GM21717 (cell line): ENCODE measurements at regions not wholly inside any gene's neighbourhood (a gene's known extent, or its start where the extent isn't known, plus 50 kb on each side); places are given as distances from the start of the nearest gene placed in this dataset.

Experiments used
- ATAC-seq: cut with Tn5 transposase; IDR thresholded peaks from one replicate; pipeline ENCODE4 v1.9.1; 2021; ENCODE audit warnings: mild to moderate bottlenecking, moderate library complexity; ENCODE audit not compliant: unreplicated experiment

DNA sequence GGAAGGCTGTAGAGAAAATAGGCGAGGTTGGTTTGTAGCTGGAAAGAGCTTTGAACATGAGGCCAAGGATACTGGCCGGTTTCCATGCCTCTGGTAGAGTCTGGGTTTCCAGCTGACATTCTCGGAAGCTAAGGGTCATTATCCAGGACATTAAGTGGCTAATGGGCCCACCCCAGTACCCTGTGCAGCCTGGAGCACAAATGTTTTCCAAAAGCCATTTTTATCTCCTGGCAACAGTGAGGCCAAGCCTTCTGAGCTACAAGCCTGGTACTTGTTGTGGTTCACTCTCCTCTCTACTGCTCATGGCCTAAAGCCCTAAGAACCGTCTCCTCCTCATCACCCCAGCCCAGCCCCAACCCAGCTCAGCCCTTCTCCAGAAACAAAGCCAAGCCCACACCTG is 122.9 kb downstream of the DMRTA2 start:
- no peak for ATAC-seq

DNA sequence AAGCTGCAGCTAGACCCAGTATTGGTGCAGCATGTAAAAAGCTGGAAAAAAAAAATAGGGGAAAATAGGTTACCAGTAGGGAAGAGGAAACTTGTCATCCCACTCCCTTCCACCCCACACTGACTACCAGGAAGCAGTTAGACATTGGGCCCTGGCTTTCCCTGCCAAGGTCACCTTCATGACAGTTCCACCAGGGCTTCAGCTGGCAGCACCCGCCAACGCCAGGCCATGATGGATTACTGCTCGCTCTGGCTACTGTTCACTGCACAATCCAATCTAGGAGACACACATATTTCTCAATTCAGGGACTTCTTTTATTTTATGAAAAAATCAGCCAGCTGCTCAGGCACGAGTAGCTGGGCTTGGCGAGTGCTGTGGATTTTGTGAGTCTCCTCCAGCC is 127.7 kb downstream of the DMRTA2 start:
- ATAC-seq: no peak

DNA sequence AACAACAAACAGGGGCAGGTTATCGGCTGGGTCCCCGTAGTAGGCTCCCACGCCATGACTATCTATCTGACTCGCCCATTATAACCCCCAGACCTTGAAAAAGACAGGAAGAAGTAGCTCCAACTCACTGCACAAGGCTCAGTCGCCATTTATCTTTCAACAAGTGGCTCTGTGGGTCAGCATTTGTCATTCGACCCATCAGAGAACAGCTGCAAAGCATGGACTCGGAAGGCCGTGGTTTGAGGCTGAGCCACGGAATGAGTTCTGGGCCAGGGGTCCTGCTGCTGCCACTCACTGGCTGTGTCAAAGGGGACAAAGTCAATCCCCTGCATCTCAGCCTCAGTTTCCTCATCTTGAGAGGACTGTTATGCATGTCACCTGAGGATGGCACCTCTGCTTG is 131.0 kb downstream of the DMRTA2 start:
- ATAC-seq: no peak

DNA sequence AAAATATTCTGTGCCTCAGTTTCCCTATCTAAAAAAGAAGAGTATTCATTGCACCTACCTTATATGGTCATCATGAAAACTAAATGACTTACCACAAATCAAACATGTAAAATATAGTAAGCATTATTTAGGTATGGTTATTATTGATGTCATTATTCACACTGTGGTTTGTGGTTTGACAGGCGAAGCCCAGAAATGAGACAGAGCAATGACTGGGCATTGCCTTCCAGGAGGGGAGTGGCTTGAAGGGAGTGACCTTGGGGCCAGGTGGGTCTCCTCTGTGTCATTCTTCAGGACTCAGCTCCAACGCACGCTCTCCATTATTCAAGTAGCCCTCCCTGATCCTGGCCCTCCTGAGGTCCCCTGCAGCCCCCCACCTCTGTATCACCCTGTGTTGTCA is 133.7 kb downstream of the DMRTA2 start:
- ATAC-seq: no peak

DNA sequence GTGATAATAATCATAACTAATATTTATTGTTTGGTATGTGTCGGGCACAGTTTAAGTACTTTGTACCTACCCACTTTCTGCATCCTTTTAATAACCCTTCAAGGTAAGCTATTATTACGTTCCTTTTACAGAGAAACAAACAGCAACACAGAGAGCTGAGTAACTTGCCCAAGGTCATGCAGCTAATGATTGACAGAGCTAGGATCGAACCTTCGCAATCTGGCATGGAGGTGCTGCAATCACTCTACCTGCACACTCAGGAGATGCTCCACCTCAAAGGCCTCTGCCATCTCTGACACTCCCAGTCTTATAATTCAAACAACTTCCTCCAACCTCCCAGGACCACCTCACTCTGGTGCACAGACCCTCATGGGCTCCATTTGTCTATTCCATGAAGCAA is 137.2 kb downstream of the DMRTA2 start:
- ATAC-seq: no peak

DNA sequence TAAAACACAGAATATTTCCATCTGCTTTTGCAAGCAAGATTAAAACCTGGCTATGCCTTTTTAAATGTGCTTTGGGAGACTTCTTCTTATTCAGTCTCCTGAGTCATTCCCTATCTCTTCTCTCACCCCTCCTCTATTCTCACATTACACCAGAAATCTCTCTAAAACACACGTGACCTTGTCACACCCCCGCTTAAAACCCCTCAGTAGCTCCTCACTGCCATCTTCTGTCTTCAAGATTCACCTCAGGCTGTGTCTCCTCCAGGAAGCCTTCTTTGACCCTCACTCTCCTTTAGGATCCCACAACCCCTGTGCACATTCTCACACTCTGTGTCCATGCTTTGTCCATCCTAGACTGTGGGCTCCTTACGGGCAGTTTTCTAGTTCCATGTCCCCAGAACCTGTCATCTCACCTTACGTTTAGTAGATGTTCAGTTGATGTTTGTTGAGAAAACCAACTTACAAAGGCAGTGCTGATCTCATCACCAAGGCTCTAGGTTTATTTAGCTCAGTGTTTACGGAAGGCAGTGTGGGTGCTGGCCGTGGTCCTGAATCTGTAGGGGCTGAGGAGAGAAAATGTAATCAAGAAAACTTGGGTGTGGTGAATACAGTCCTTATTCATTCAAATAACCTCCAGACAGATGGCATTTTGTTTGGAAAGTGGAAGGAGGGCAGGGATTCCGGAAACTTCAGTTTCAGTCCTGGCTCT is 143.5 kb downstream of the DMRTA2 start:
- ATAC-seq: no peak

DNA sequence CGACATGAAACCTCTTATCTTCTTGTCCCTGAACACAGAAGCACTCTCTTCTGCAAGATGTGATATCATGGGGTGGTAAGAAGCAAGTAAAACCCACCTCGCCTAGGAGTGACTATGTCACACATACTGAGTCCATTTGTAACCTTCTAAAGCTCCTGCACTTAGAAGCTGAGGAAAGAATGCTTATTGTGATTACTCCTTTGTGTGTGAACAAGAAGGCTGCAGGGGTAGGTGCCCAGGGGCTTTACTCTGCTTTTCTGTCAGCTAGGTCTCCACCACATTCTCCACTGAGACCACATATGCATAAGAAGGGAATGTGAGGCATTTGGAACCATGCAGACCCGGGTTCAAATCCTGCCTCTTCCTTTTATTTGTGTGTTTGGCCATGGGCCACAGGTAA is 144.3 kb downstream of the DMRTA2 start:
- ATAC-seq: no peak

DNA sequence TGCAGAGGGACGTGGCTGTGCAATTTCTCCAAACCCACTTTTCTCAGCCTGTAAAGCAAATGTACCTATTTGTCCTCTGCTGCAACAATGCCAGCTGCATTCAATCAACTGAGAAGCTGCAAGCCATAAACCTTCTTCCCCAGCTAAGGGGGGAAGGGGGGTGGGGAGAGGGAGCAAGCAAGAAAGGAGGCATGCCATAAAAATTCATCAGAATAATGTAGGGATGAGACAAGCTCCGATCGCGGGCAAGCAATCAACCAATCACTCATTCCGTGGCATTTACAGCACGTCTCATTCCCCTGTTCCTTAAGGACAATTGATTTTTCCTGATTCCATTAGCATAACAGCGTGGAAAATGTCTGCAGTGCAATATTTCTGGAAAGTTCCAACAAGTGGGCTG is 144.8 kb downstream of the DMRTA2 start:
- no peak for ATAC-seq

DNA sequence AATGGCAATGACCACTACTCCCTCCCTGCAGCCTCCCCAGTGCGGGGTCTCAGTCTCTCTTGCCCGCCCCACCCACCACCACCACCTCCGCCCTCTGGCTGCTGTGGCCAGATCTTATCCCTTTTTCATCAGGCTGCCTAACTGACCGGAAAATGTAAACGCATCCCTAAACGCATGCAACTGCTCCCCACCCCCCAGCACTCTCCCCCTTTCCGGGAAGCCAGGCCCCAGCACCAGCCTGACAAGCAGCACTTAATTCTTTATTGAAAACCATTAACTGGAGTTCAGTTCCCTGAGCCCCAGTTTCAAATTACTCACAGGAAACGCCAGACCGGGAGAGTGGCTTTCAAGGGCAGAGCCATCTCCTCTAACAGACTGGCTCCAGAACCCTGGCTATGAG is 147.7 kb downstream of the DMRTA2 start:
- no peak for ATAC-seq

DNA sequence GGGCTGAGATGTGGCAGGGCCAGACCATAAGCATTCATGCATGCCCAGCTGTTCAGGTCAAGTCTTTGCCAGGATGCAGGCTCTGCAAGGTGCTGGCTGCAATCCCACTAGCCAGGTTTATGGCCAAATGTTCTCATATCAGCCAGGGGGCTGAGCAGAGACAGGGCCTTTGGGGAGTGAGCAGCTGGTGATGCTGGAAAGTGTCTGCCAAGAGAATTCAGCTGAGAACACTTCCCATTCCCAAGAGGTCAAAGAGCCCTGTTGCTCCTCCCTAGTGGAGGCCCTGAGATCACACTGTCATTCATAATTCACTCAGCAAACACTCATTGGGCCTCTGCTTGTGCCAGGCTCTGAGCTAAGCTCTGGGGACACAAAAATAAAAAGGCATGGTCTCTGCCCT is 150.3 kb downstream of the DMRTA2 start:
- no peak for ATAC-seq

DNA sequence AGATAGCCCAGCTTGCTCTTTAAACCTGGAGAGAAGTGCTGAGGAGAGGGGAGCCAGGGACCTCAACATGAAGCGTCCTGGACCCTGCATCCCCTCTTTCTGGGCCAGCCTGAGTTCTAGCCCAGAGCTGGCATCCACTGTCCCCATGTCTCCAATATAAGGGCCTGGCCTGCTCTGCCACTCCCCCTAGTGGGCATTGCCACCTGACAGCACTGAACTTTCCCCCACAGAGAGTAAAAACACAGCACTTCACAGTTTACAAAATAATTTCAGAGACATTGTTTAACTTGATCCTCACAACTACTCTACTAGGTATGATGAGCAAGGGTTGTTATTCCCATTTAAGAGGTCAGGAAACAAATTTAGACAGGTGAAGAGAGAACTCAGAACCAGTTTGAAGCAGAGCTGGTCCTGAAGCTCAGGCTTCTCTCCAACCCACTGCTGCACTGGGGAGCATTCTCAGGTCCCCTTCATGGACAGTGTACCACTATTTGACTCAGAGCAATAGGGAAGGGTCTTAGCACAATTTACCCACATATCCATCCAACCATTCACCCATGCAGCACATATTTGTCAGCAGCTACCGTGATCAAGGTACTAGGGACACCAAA is 151.2 kb downstream of the DMRTA2 start:
- ATAC-seq: peak; percentile 64

DNA sequence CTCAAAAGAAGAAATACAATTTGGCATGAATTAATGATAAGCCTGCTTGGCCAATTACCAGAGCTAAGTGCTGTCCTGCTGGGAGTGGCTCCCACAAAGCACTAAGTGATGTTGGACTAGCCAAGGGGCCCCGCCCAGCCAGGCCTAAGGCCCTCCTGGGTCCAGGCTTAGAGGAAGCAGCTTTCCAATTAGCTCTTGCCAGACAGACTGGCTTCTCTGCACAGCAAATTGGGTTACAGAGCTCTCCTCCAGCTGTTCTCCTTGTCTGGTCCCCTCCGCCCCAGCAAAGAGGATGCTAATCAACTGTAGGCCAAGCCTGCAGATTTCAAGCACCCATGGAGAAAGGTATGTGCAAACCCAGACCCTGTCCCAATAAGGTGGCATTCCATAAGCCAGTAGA is 151.9 kb downstream of the DMRTA2 start:
- no peak for ATAC-seq

DNA sequence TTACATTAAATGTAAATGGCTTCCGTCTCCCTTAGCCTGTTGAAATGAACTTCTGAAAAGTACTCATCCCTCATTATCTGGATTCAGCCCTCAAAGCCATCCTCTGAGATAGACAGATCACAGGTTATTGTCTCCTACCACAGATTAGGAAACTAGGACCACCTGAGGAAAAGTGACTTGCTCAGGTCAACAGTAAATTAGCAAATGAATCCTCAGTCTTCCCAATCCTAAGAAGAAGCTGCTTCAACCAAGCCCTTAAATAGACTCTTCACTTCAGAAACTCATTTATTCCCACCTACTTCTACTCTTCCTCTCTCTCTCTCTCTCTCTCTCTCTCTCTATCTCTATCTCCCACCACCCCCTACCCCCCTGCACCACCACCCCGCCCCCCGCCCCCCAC is 152.3 kb downstream of the DMRTA2 start:
- no peak for ATAC-seq

DNA sequence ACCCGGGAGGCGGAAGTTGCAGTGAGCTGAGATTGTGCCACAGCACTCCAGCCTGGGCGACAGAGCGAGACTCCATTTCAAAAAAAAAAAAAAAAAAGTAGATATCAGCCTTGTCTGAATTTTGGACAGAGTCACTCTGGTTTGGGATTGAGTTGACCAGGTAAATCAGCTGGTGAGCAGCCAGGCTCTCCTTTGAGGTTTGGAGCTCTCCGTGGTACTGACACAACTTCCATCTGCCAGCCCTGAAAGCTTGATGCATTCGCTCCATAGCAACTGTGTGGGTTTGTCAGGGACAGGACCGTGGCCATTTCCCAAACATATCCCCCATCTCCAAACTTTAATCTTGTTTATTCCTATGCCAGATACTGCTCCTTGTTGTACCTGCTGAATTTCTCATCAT is 155.2 kb downstream of the DMRTA2 start:
- no peak for ATAC-seq

DNA sequence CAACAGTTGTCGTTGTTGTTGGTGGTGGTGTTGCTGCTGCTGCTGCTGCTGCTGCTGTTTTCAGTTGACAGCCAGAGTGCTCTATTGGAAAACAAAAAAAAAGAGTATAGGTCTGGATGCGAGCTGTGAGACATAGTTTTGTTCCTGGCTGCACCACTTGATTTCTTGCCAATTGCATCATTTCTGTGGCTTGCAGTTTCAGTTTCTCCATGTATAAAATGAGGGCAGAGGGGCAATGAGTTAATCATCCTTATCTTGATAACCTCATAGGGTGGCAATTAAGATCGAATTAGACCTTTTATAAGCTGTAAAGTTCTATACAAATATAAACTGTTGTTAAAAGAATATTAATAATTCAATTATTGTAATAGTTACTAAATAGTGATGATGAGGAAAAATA is 156.7 kb downstream of the DMRTA2 start:
- ATAC-seq: no peak

DNA sequence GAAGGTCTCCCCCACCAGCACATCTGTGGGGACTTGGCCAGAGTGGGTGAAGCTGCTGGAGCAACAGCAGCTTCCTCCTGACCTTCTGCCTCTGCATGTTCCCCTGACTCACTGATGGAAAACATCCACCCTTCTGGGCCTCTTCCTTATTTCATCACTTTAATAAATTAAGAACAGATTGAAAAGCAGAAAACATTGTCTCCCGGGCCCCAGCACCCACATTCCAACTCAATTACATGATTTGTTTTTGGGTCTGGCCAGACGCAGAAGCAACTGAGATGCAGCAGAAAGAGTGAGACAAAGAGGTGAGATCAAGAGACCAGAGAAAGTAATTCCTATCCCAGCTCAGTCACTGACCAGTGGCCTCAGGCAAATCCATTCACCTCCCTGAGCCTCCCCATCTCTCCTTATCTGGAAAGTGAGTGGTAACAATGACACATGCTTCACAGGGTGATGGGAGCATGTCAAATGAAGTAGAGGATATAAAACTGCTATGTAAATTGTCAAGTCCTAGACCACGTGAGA is 157.1 kb downstream of the ELAVL4 start:
- no peak for ATAC-seq

DNA sequence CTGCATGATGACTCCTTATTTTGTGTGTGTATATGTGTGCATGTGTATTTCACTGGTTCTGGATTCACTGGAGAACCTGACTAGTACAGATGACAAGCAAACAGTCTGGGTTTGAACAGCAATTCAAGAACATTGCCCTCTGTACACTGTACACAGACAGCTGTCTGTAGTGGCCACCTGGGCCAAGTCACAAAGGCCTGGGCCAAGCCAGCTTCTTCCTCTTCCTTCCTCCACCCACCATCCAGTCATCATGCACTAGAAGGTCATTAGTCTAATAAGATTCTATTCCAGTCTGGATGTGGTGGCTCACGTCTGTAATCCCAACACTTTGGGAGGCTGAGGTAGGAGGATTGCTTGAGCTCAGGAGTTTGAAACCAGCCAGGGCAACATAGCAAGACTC is 155.9 kb downstream of the ELAVL4 start:
- ATAC-seq: no peak

DNA sequence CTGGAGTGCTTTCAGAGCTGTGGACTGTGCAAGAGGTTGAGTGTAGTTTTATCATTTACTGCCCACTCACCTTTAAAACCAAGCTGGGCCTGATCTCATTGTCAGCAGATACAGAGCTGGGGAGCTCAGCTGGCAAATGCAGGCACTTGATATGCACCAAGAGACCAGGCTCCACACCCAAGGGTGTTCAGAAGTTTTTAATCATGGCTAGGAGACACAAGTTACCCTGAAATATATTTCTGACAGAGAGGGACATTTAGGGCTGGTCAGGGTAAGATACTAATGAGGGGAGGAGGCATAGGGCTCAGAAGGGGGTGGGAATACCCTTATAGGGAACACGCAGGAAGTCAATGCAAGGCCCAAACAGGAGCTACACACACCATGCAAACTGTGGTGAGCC is 153.7 kb downstream of the ELAVL4 start:
- no peak for ATAC-seq

DNA sequence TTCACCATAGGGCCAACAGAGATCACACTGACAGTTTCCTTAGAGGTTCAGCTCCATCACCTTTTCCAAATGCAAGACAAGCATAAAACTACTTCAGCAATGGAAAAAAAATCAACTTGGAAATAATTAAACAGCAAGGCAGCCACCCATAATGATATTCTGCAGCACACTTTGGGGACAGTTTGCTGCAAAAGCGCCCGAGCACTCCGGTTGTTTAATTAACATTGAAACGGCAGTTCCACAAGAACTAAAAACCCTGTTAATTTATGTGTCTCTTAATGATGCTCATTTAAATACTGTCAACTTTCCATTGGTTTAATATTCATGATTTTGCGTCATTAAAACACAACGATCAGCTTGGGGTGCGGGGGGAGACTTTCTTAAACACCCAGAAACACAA is 153.2 kb downstream of the ELAVL4 start:
- ATAC-seq: no peak

DNA sequence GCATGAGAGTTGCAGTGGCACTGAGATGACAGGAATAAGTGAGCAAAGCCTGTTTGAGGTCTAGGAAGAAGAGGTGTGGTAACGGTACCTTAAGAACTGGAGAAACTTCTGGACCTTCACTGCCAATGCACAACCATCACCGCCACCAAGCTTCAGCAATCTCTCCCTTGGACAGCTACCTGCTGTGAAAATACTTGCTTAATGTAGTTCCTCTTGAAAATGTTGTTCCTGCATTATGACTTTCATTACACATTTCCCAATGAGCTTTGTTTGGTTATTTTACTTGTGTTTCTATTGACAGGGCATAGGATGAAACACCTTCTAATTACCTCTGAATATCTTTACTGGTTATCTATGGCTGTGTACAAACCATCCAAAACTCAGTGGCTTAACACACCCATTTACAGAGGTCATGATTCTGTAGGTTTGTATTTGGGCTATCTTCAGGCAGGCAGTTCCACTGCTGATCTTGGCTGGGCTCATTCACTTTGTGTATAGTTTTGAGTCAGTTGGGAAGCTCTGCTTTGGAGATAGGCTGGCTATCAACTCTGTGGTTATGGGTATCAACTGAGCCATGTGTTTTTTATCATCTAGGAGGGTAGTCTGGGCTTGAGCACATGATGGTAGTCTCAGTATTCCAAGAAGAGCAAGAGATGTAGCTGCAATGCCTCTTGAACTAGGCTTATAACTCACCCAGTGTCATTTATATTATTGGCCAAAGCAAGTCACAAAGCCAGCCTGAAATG is 149.4 kb downstream of the ELAVL4 start:
- no peak for ATAC-seq

DNA sequence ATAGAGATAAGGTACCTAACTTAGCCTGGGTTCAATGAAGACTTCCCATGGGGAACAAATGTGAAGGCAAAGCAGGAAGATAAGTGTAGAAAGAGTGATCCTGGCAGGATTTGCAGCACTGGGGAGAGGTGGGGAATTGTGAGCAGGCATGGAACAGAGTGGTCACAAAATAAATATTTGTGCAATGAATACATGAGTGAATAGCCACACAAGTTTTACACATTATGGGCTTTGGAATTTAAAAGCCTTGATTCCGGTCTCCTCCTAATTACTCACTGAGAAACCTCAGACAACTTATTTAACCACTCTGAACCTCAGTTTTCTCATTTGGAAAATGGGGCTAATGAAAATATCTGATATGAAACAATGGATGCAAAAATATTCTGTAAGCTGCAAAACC is 148.3 kb downstream of the ELAVL4 start:
- ATAC-seq: no peak
